Upper lobe of left lung (tissue), 6 donors: ENCODE measurements at regions not wholly inside any gene's neighbourhood (a gene's known extent, or its start where the extent isn't known, plus 50 kb on each side); places are given as distances from the start of the nearest gene placed in this dataset.

ENCODE experiments used
- ATAC-seq, 2 donors: fragments of 200-7000 bp; cut with Tn5 transposase; one replicate each; pipeline ENCODE4 v1.9.1; 2022; ENCODE audit warnings: mild to moderate bottlenecking in 2 of 2, moderate library complexity in 2 of 2; ENCODE audit not compliant: low FRiP score in 2 of 2
- DNase-seq, 2 donors: peaks; one replicate each; pipeline ENCODE4 v3.0.0-alpha.2; 2019 to 2020
- H3K27ac ChIP-seq, 4 donors: fragments of 200-600 bp; sonication (generic); one replicate each; pipeline ENCODE4 v1.5.1; 2016 to 2019
- H3K27me3 ChIP-seq, 4 donors: fragments of 200-600 bp; sonication (generic); one replicate each; pipeline ENCODE4 v1.5.1; 2017 to 2019
- H3K36me3 ChIP-seq, 4 donors: fragments of 200-600 bp; sonication (generic); one replicate each; pipeline ENCODE4 v1.5.1; 2016 to 2019
- H3K4me1 ChIP-seq, 4 donors: fragments of 200-600 bp; sonication (generic); one replicate each; pipeline ENCODE4 v1.5.1; 2018 to 2019
- H3K4me3 ChIP-seq, 4 donors: fragments of 200-600 bp; sonication (generic); one replicate each; pipeline ENCODE4 v1.5.1; 2017 to 2019; ENCODE audit warnings: mild to moderate bottlenecking in 2 of 4, moderate library complexity in 1 of 4
- H3K9me3 ChIP-seq, 4 donors: fragments of 200-600 bp; sonication (generic); one replicate each; pipeline ENCODE4 v1.5.1; 2018 to 2019
- CTCF ChIP-seq, 6 experiments: fragments of 450-650 bp in 4 of 6; fragments of 200-600 bp in 2 of 6; sonication (generic) in 2 of 6; IDR thresholded peaks; one replicate each; pipeline ENCODE4 v1.5.1; 2016 to 2019; ENCODE audit warnings: antibody characterized with exemption in 6 of 6
- EP300 ChIP-seq, 4 donors: sonication (generic); formaldehyde crosslinking; IDR thresholded peaks; one replicate each; pipeline ENCODE4 v1.5.1; 2017; ENCODE audit warnings: antibody characterized with exemption in 4 of 4, control low read depth in 2 of 4
- POLR2A ChIP-seq, 4 donors: fragments of 450-650 bp; IDR thresholded peaks; one replicate each; pipeline ENCODE4 v1.5.1; 2016 to 2017; ENCODE audit warnings: antibody characterized with exemption in 4 of 4, mild to moderate bottlenecking in 2 of 4
- POLR2AphosphoS5 ChIP-seq, 2 donors: sonication (generic); formaldehyde crosslinking; IDR thresholded peaks; one replicate each; pipeline ENCODE4 v1.5.1; 2017; ENCODE audit warnings: antibody characterized with exemption in 2 of 2
- WGBS, 2 donors: methylation state at CpG; one replicate each; pipeline ENCODE4 v1.1.5; 2017 to 2018; 5-methylcytosine and 5-hydroxymethylcytosine counted together
- donor health status: DM: no; HTN: no; CAD: no; lungs with moderate emphysema.
- donor health status: DM: no; HTN: yes; CAD: no; lungs with severe emphysema.

DNA sequence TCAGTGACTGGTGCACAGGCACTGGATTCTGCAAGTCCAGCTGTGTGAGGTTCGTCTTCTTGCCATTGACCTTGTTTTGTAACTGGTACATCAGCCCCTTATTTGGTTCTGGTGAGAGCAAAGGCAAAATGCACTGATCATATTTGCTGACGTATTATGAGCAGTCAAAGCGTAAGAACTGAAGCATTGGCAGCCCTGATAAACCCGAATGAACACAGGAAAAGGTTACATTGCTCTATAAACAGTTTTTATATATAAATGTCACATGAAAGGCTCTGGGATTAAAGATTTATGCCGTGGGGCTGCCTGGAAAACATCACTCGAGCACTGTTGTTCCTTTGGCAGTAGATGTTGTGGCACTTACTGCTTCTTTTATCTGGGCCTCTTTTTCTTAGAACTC lies 167.9 kb downstream of the IRS1 start:
- DNase-seq (no peak), ATAC-seq (no peak)
- no peaks in the 10 kb centered on the region for H3K27me3 ChIP-seq
- peaks cover 0 to 3% (median 0%) of the 10 kb centered on the region in 4 donors for H3K4me1 ChIP-seq
- H3K4me3 ChIP-seq: no peak overlapping the region
- TF ChIP-seq EP300 (IDR thresholded peaks at IDR 0.05) (no peak), CTCF (IDR thresholded peaks at IDR 0.05) (no peak), POLR2A (IDR thresholded peaks at IDR 0.05) (no peak), POLR2AphosphoS5 (IDR thresholded peaks at IDR 0.05) (no peak)
- H3K36me3 ChIP-seq: no peaks in the 10 kb centered on the region
- no peaks in the 10 kb centered on the region for H3K9me3 ChIP-seq
- H3K27ac ChIP-seq: no peak overlapping the region
- 33% methylated on average over 6 of the region's 6 CpGs for WGBS, 2 donors

GRCh38 chr2:226631187-226631586 lies 168.4 kb downstream of the IRS1 start:
- Histone ChIP-seq H3K4me1 (peaks cover 0 to 3% (median 0%) of the 10 kb centered on the region in 4 donors), H3K4me3 (no peak overlapping the region), H3K9me3 (no peaks in the 10 kb centered on the region), H3K36me3 (no peaks in the 10 kb centered on the region), H3K27ac (no peak overlapping the region), H3K27me3 (no peaks in the 10 kb centered on the region)
- ATAC-seq: no peak
- 93 to 94% methylated on average over 3 of the region's 3 CpGs for WGBS, 2 donors
- TF ChIP-seq EP300 (IDR thresholded peaks at IDR 0.05) (no peak), CTCF (IDR thresholded peaks at IDR 0.05) (no peak), POLR2A (IDR thresholded peaks at IDR 0.05) (no peak), POLR2AphosphoS5 (IDR thresholded peaks at IDR 0.05) (no peak)
- DNase-seq: no peak

DNA sequence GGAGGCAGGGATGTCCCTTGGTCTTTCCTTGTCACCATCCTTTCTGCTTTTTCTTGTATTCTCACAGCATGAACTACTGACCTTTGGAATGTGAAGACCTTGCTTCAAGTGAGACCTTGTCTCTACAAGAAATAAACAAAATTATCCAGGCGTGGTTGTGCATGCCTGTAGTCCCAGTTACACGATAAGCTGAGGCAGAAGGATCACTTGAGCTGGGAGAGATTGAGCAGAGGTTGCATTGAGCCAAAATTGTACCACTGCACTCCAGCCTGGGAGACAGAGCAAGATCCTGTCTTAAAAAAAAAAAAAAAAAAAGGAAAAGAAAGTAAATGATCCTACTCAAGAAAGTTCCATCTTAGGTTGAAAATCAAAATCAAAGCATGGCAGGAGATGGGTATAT lies 173.7 kb downstream of the IRS1 start:
- no peak for TF ChIP-seq POLR2AphosphoS5 (IDR thresholded peaks at IDR 0.05)
- TF ChIP-seq POLR2A (IDR thresholded peaks at IDR 0.05): no peak
- no peak for TF ChIP-seq CTCF (IDR thresholded peaks at IDR 0.05)
- TF ChIP-seq EP300 (IDR thresholded peaks at IDR 0.05): no peak
- no peaks in the 10 kb centered on the region for H3K9me3 ChIP-seq
- H3K4me3 ChIP-seq: no peak overlapping the region
- peaks cover 0 to under 1% (median 0%) of the 10 kb centered on the region in 4 donors for H3K4me1 ChIP-seq
- H3K27me3 ChIP-seq: no peaks in the 10 kb centered on the region
- 44 to 63% methylated on average over 2 of the region's 2 CpGs for WGBS, 2 donors
- no peak overlapping the region for H3K27ac ChIP-seq
- H3K36me3 ChIP-seq: no peaks in the 10 kb centered on the region
- ATAC-seq (no peak), DNase-seq (no peak)

- H3K9me3 ChIP-seq: no peaks in the 10 kb centered on the region
- TF ChIP-seq CTCF (IDR thresholded peaks at IDR 0.05) (no peak), EP300 (IDR thresholded peaks at IDR 0.05) (no peak), POLR2A (IDR thresholded peaks at IDR 0.05) (no peak), POLR2AphosphoS5 (IDR thresholded peaks at IDR 0.05) (no peak)
- no peak for ATAC-seq
- H3K27me3 ChIP-seq: no peaks in the 10 kb centered on the region
- no peaks in the 10 kb centered on the region for H3K36me3 ChIP-seq
- 68 to 80% methylated on average over 13 of the region's 13 CpGs for whole genome bisulfite sequencing, 2 donors
- DNase-seq: peak in 1 of 2 donors; percentile 11
- H3K27ac ChIP-seq: no peak overlapping the region
- peaks cover 0 to 7% (median under 1%) of the 10 kb centered on the region in 4 donors for H3K4me1 ChIP-seq
- H3K4me3 ChIP-seq: no peak overlapping the region
These were observed 175.8 kb downstream of the IRS1 start for GRCh38 chr2:226623587-226624368.

DNA sequence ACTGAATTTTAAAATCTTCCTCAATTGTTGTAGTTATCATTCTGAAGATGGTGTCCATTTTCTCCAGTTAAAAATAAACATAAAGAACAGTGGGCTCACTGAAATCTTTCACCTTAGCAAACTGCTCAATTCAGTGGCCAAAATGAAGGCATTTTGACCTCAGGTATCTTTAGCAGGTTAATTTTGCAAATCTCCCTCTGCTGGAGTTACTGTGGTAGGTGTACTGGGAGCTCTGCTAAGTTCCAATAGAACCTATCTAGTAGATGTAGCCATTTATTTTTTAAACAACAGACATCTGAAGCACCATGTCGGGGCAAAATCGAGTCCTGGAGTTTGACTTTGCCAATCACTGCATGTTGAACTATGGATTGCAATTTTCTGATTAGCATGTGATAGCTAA lies 177.1 kb downstream of the IRS1 start:
- DNase-seq: no peak
- Histone ChIP-seq H3K27me3 (no peaks in the 10 kb centered on the region), H3K27ac (no peak overlapping the region), H3K9me3 (no peaks in the 10 kb centered on the region), H3K4me3 (no peak overlapping the region), H3K4me1 (peaks cover 0 to 7% (median 1%) of the 10 kb centered on the region in 4 donors), H3K36me3 (no peaks in the 10 kb centered on the region)
- TF ChIP-seq POLR2A (IDR thresholded peaks at IDR 0.05): no peak
- WGBS, 2 donors: 79 to 87% methylated on average over 2 of the region's 2 CpGs
- no peak for ATAC-seq
